DMS79 (cell line): ENCODE measurements at regions not wholly inside any gene's neighbourhood (a gene's known extent, or its start where the extent isn't known, plus 50 kb on each side); places are given as distances from the start of the nearest gene placed in this dataset.
A peak's percentile ranks its signal among the peaks of the same experiment; 100 is the strongest.
"Not testable (repeated sequence)": the region's sequence is repeated elsewhere in the genome, so short reads cannot be mapped to it uniquely, and the experiment has no call there.

ENCODE experiments used
- DNase-seq: peaks from one replicate; lab custom pipeline; 2025; lab: John Stamatoyannopoulos, UW

GRCh38 chr16:10232757-10233156 is 50.5 kb upstream of the GRIN2A start:
- DNase-seq: no peak

GRCh38 chr16:10239640-10240039 is 57.4 kb upstream of the GRIN2A start:
- DNase-seq: no peak

- no peak for DNase-seq
These were observed 58.8 kb upstream of the GRIN2A start for GRCh38 chr16:10240854-10241613.

GRCh38 chr16:10242097-10242496 is 59.9 kb upstream of the GRIN2A start:
- no peak for DNase-seq

GRCh38 chr16:10242916-10243315 is 60.7 kb upstream of the GRIN2A start:
- DNase-seq: no peak

GRCh38 chr16:10245002-10245401 is 62.8 kb upstream of the GRIN2A start:
- no peak for DNase-seq

- peak; percentile 41 for DNase-seq
These were observed 68.1 kb upstream of the GRIN2A start for GRCh38 chr16:10250137-10250828.

- no peak for DNase-seq
These were observed 69.9 kb upstream of the GRIN2A start for GRCh38 chr16:10252155-10252554.

GRCh38 chr16:10253409-10253808 is 71.2 kb upstream of the GRIN2A start:
- peak; percentile 95 for DNase-seq

GRCh38 chr16:10255728-10256127 is 73.5 kb upstream of the GRIN2A start:
- no peak for DNase-seq

- no peak for DNase-seq
These were observed 74.8 kb upstream of the GRIN2A start for GRCh38 chr16:10256784-10257641.

- DNase-seq: not testable (repeated sequence)
These were observed 75.5 kb upstream of the GRIN2A start for GRCh38 chr16:10257642-10258251.

- not testable (repeated sequence) for DNase-seq
These were observed 76.8 kb upstream of the GRIN2A start for GRCh38 chr16:10258930-10259603.

GRCh38 chr16:10261077-10261476 is 78.8 kb upstream of the GRIN2A start:
- no peak for DNase-seq

- not testable (repeated sequence) for DNase-seq
These were observed 79.3 kb upstream of the GRIN2A start for GRCh38 chr16:10261526-10261925.

GRCh38 chr16:10262377-10263132 is 80.3 kb upstream of the GRIN2A start:
- DNase-seq: no peak

- DNase-seq: no peak
These were observed 83.8 kb upstream of the GRIN2A start for GRCh38 chr16:10265770-10266615.

- no peak for DNase-seq
These were observed 84.6 kb upstream of the GRIN2A start for GRCh38 chr16:10266809-10267208.

GRCh38 chr16:10269632-10270031 is 87.4 kb upstream of the GRIN2A start:
- no peak for DNase-seq
